AG09309 (cell line): ENCODE measurements at regions not wholly inside any gene's neighbourhood (a gene's known extent, or its start where the extent isn't known, plus 50 kb on each side); places are given as distances from the start of the nearest gene placed in this dataset.

Experiments
- DNase-seq: peaks from one replicate; pipeline ENCODE4 v3.0.0-alpha.2; 2010; ENCODE audit warnings: low read depth
- H3K4me3 ChIP-seq: 2 replicates; pipeline ENCODE4 v1.5.1; 2011; ENCODE audit warnings: mild to moderate bottlenecking, low read depth, low read length, moderate library complexity; ENCODE audit not compliant: control insufficient read depth
- CTCF ChIP-seq: IDR thresholded peaks from 2 replicates; pipeline ENCODE4 v1.5.1; 2011; ENCODE audit warnings: mild to moderate bottlenecking, low read depth, low read length, inconsistent platforms; ENCODE audit not compliant: insufficient read depth, control insufficient read depth; ENCODE audit errors: missing control alignments

DNA sequence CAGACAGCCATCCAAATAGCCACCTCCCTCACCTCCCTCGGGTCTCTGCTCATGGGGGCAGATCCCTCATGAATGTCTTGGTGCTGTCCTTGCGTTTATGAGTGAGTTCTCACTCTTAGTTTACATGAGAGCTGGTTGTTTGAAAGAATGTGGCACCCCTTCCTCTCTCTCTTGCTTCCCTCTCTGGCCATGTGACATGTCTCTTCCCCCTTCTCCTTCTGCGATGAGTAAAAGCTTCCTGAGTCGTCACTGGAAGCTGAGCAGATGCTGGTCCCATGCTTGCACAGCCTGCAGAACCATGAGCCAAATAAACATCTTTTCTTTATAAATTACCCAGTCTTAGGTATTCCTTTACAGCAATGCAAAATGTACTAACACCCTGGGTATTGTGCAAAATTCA is 208.7 kb downstream of the LACC1 start:
- TF ChIP-seq CTCF = no peak
- DNase-seq = no peak
- H3K4me3 ChIP-seq = no peak overlapping the region

DNA sequence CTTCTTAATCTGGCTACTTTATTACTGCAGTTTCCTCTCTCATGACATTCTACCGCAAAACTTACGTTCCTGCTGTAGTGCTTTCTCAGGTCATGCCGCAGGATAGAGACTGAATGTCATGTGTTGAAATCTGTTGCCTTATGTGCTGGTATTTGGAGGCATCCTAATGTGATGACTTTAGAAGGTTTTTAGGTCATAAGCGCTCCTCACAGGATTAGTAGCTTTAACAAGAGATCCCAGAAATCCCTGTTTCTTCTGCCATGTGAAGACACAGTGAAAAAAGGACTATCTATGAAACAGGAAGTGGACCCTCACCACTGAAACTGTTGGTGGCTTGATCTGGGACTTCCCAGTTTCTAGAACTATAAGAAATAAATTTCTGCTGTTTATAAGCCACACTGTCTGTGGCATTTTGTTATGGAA is 209.3 kb downstream of the LACC1 start:
- TF ChIP-seq CTCF = no peak
- DNase-seq = no peak
- no peak overlapping the region for H3K4me3 ChIP-seq

- no peak for TF ChIP-seq CTCF
- peak; percentile 21 for DNase-seq
- H3K4me3 ChIP-seq = no peak overlapping the region
Measured at GRCh38 chr13:44089452-44089851, 209.7 kb downstream of the LACC1 start.

GRCh38 chr13:44092078-44092970 is 212.6 kb downstream of the LACC1 start:
- DNase-seq = no peak
- no peak for TF ChIP-seq CTCF

GRCh38 chr13:44093607-44094564 is 214.2 kb downstream of the LACC1 start:
- no peak for TF ChIP-seq CTCF
- H3K4me3 ChIP-seq = no peak overlapping the region
- DNase-seq = no peak

More at GRCh38 chr13:44092078-44092970, 212.6 kb downstream of the LACC1 start:
- no peak overlapping the region for H3K4me3 ChIP-seq

DNA sequence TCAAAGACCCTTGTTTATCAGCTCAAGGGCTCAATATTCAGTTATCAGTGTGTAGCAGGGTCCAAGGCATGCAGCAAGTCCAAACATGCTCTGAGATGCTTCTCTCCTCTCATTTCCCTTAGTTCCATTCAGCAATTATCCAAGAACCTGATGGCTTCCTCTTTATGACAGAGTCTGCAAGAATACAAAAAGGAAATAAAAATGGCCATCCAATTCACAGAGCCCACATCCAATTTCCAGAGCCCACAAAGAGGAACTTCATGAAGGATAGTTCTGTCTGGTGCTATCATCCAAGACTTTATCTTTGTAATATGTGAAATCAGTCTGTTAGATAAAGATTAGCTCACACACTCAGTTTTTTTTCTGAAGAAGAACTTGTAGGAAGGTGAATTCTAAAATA is 217.2 kb downstream of the LACC1 start:
- DNase-seq = no peak
- TF ChIP-seq CTCF = no peak
- no peak overlapping the region for H3K4me3 ChIP-seq
